Lower lobe of right lung (tissue), 2 donors: ENCODE measurements at regions not wholly inside any gene's neighbourhood (a gene's known extent, or its start where the extent isn't known, plus 50 kb on each side); places are given as distances from the start of the nearest gene placed in this dataset.

Source experiments
- ATAC-seq, 2 donors: fragments of 200-7000 bp; cut with Tn5 transposase; one replicate each; pipeline ENCODE4 v1.9.1; 2020 to 2022; ENCODE audit warnings: mild to moderate bottlenecking in 2 of 2, moderate library complexity in 2 of 2
- DNase-seq: peaks from one replicate; pipeline ENCODE4 v3.0.0-alpha.2; 2020
- H3K27ac ChIP-seq: fragments of 200-600 bp; one replicate; pipeline ENCODE4 v1.8.0; 2022
- H3K27me3 ChIP-seq: fragments of 200-600 bp; one replicate; pipeline ENCODE4 v1.8.0; 2022; ENCODE audit warnings: low read depth
- H3K36me3 ChIP-seq: fragments of 200-600 bp; one replicate; pipeline ENCODE4 v1.8.0; 2022; ENCODE audit warnings: mild to moderate bottlenecking
- H3K4me1 ChIP-seq: fragments of 200-600 bp; one replicate; pipeline ENCODE4 v1.8.0; 2022
- H3K4me3 ChIP-seq: fragments of 200-600 bp; one replicate; pipeline ENCODE4 v1.8.0; 2022; ENCODE audit warnings: mild to moderate bottlenecking
- H3K9me3 ChIP-seq: fragments of 200-600 bp; one replicate; pipeline ENCODE4 v1.8.0; 2022
- intact Hi-C: fragments of 100-400 bp; cut with DNase I; formaldehyde crosslinking; loops from one replicate; pipeline ENCODE4 v1.11.0; 2022
- TF ChIP-seq, protein P1 (sequence below): fragments of 200-600 bp; IDR thresholded peaks from one replicate; pipeline ENCODE4 v1.8.0; 2022; ENCODE audit warnings: antibody characterized with exemption, mild to moderate bottlenecking
- donor health status: DM: no; HTN: yes; CAD: no; lungs with severe emphysema.

DNA sequence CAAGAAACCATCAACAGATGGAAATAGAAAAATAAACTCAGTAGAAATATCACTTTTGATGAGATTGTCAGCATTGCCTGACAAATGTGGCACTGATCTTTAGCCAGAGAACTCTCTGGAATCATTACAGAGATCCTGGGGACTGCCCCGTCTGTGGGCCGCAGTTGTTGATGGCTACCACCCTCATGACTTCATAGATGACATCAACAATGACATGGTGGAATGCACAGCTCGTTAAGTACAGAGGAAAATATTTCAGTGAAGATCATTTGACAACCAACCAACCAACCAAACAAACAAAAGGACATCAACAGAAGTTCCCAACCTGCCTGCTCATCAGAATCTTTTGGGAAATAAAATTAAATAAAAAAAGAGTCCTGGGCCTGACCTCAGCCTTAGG is 132.6 kb downstream of the UCHL1 start:
- TF ChIP-seq, protein P1, sequence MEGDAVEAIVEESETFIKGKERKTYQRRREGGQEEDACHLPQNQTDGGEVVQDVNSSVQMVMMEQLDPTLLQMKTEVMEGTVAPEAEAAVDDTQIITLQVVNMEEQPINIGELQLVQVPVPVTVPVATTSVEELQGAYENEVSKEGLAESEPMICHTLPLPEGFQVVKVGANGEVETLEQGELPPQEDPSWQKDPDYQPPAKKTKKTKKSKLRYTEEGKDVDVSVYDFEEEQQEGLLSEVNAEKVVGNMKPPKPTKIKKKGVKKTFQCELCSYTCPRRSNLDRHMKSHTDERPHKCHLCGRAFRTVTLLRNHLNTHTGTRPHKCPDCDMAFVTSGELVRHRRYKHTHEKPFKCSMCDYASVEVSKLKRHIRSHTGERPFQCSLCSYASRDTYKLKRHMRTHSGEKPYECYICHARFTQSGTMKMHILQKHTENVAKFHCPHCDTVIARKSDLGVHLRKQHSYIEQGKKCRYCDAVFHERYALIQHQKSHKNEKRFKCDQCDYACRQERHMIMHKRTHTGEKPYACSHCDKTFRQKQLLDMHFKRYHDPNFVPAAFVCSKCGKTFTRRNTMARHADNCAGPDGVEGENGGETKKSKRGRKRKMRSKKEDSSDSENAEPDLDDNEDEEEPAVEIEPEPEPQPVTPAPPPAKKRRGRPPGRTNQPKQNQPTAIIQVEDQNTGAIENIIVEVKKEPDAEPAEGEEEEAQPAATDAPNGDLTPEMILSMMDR = no peak
- no peak for DNase-seq
- Histone ChIP-seq H3K27me3 (no peaks in the 10 kb centered on the region), H3K36me3 (no peaks in the 10 kb centered on the region), H3K4me3 (no peak overlapping the region), H3K27ac (no peak overlapping the region), H3K9me3 (no peaks in the 10 kb centered on the region), H3K4me1 (peaks cover 14% of the 10 kb centered on the region)
- no peak for ATAC-seq
- intact Hi-C loops = no loop called here

DNA sequence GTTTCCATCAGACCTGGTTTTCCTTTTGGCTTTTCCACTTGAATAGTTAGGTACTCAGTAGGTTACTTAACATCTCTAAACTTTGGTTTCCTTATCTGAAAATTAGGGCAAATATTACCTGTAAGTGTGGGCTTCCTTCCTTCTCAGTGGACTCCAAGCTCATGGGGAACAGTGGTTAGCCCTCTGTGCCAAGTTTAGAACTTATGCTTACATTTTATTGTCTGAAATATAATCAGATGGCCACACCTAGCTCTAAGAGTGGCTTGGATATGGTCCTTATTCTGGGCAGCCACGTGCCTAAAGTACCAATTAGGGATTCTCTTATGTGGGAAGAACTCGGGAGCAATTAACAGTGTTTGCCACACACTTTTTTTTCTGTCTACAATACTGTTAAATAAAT is 133.9 kb downstream of the UCHL1 start:
- no peak for DNase-seq
- Histone ChIP-seq H3K27ac (no peak overlapping the region), H3K9me3 (no peaks in the 10 kb centered on the region), H3K4me3 (no peak overlapping the region), H3K36me3 (no peaks in the 10 kb centered on the region), H3K4me1 (peaks cover 1% of the 10 kb centered on the region), H3K27me3 (no peaks in the 10 kb centered on the region)
- TF ChIP-seq, protein P1 = no peak
- intact Hi-C loops = no loop called here
- peak; percentile 37 to 50 for ATAC-seq

DNA sequence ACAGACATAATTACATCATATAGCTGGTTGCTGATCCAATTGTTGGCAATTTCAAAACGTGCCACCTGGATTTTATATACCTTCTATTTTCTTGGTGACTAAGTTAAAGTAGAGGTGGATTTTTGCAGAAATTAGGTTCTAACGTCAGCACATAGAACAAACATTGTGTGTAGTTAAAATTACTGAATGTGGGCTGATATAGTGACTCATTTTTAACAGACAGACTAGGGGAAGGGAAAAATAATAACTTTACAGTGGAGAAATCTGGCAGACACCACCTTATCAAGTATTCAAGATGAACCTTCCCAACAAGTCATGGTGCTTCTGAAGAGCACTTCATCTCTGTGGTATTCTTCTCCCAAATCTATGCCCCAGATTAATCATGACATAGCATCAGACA is 134.5 kb downstream of the UCHL1 start:
- ATAC-seq (no peak), DNase-seq (no peak)
- Histone ChIP-seq H3K4me1 (peaks cover 3% of the 10 kb centered on the region), H3K27ac (no peak overlapping the region), H3K36me3 (no peaks in the 10 kb centered on the region), H3K4me3 (no peak overlapping the region), H3K27me3 (no peaks in the 10 kb centered on the region), H3K9me3 (no peaks in the 10 kb centered on the region)
- TF ChIP-seq, protein P1 = no peak
- intact Hi-C loops = no loop called here

DNA sequence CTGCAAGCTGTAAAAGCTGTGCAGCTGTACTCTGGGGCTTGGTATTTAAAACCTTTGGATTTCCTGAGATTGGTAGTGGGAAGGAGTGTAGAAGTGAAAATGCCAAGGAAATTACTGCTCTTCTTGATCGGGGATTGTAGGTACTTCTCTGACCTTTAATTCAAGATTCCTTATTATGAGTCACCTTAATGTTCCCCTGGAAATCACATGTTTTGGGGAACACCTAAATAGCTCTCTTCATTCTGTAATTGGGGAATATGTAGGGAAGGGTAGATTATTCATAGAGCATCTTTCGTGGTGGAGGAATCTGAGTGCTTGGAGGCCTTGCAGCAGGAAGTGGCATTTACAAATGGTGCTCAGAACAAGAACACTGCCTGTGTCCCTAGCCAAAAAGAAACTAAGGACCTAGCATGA is 137.8 kb downstream of the UCHL1 start:
- TF ChIP-seq, protein P1 = no peak
- DNase-seq = no peak
- peak in 1 of 2 donors; percentile 45 for ATAC-seq
- Histone ChIP-seq H3K4me1 (peaks cover 3% of the 10 kb centered on the region), H3K4me3 (no peak overlapping the region), H3K9me3 (no peaks in the 10 kb centered on the region), H3K27me3 (no peaks in the 10 kb centered on the region), H3K27ac (no peak overlapping the region), H3K36me3 (no peaks in the 10 kb centered on the region)
- intact Hi-C loops = no loop called here

DNA sequence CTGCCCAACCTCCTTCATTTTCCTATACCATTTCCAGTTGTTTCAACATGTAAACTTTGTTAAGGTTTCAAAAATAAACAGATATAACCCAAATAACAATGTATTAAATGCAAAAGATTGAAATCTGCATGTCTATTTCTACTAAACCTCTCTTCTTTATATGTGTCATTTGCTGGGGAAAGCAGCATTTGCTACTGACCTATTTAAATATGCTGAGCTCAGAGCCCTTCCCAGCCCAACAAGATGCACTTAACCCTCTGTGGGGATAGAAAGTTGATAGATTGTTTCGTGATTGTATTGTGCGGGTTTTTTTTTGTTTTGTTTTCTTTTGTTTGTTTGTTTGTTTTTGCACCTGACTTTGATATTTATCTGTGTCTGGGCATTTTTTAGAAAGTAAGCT is 139.5 kb downstream of the UCHL1 start:
- ATAC-seq (no peak), DNase-seq (no peak)
- Histone ChIP-seq H3K9me3 (no peaks in the 10 kb centered on the region), H3K27me3 (no peaks in the 10 kb centered on the region), H3K4me3 (no peak overlapping the region), H3K36me3 (no peaks in the 10 kb centered on the region), H3K27ac (no peak overlapping the region), H3K4me1 (peaks cover 3% of the 10 kb centered on the region)
- TF ChIP-seq, protein P1 = no peak
- intact Hi-C loops = no loop called here

DNA sequence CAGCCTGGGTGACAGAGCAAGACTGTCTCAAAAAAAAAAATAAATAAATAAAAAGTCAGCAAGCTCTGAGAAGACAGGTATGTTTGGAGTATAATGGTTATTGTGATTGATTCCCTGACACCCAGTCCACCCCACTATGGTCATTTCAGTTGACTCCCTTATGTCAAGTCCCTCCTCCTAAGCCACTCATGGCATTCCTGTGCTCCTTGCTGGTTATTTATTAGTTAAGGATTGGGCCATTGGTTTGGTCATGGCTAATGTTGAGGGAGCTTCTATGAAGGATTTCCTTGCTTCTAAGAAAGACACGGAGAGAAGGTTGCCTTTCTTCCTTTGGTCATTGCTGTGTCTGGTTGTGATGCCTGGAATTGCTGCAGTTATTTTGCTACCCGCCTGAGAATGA is 140.1 kb downstream of the UCHL1 start:
- DNase-seq = no peak
- Histone ChIP-seq H3K4me3 (no peak overlapping the region), H3K27me3 (no peaks in the 10 kb centered on the region), H3K27ac (no peak overlapping the region), H3K4me1 (peaks cover 3% of the 10 kb centered on the region), H3K36me3 (no peaks in the 10 kb centered on the region), H3K9me3 (no peaks in the 10 kb centered on the region)
- TF ChIP-seq, protein P1 = no peak
- intact Hi-C loops = no loop called here
- peak in 1 of 2 donors; percentile 35 for ATAC-seq
